ENCODE measurements at regions not wholly inside any gene's neighbourhood (a gene's known extent, or its start where the extent isn't known, plus 50 kb on each side); places are given as distances from the start of the nearest gene placed in this dataset.

DNA sequence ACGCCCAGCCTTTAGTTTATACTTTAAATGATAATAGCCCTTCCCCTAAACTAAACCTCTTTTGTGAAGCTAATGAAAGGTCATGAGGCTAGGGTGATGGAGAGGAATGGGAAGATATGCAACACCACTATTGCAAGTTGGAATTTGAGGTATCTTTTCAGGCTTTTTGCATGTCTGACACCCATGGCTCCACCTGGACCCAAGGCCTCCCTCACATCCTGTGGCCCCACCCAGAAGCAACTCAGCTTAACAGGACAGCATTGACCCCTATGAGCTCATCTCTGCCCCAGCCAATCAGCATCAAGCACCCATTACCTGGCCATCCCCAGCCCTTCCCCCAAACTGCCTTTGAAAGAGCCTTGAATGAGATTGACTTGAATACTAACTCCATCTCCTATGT is 674.2 kb upstream of the NRP1 start:
- Histone ChIP-seq H3K4me1 (no peaks in the 10 kb centered on the region), H3K27ac (no peak overlapping the region), H3K9me3 (no peaks in the 10 kb centered on the region), H3K36me3 (no peaks in the 10 kb centered on the region), H3K4me3 (no peak overlapping the region), H3K27me3 (no peaks in the 10 kb centered on the region)
- 97 to 100% methylated on average over 1 of the region's 1 CpG for WGBS, 2 donors
- ATAC-seq (no peak), DNase-seq (no peak), FAIRE-seq (no peak)
- TF ChIP-seq CTCF (IDR thresholded peaks at IDR 0.05): no peak
- intact Hi-C loops (cut with DNase I): no loop called here

DNA sequence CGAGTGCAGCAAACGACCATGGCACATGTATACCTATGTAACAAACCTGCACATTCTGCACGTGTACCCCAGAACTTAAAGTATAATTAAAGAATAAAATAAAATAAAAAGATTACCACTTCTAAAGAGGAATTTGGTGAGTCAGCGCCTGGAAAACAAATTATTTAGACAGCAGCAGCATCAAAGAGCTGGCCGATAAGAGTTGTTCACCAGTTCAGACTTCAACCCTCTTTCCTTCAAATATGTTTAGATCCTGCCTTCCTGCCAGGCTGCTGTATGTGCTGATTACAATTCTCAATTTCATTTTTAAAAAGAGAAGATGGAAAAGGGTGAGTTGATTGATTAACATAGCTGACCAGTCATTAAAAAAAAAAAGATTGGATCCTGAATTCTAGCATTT is 672.0 kb upstream of the NRP1 start:
- Histone ChIP-seq H3K36me3 (no peaks in the 10 kb centered on the region), H3K27ac (no peak overlapping the region), H3K4me1 (peaks cover 0 to 3% (median 0%) of the 10 kb centered on the region in 3 donors), H3K9me3 (no peaks in the 10 kb centered on the region), H3K27me3 (no peaks in the 10 kb centered on the region), H3K4me3 (no peak overlapping the region)
- FAIRE-seq (no peak), DNase-seq (no peak), ATAC-seq (no peak)
- intact Hi-C loops (cut with DNase I): no loop called here
- WGBS, 2 donors: 69 to 74% methylated on average over 5 of the region's 5 CpGs
- TF ChIP-seq CTCF (IDR thresholded peaks at IDR 0.05): no peak

DNA sequence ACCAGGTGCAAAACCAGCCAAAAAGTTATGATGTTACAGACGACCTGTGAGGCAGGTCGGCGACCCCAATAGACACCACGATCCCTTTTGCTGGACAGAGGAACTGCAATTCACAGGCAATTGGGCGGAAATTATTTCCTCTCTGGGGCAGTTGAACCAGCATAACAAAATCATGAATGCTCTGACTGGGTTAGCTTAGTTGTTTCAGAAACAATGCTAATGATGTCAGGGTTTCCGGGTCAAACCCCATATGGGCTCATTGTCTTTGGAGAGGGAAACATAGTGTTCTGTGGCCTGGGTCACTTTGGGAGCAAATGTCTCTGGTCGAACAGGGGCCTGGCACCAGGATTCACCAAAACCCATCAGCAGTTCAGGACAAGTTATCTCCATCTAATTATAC is 669.1 kb upstream of the NRP1 start:
- intact Hi-C loops (cut with DNase I): no loop called here
- WGBS, 2 donors: 80 to 82% methylated on average over 7 of the region's 7 CpGs
- no peak for TF ChIP-seq CTCF (IDR thresholded peaks at IDR 0.05)
- no peak for ATAC-seq
- no peak overlapping the region for H3K27ac ChIP-seq
- no peak overlapping the region for H3K4me3 ChIP-seq
- no peak for DNase-seq
- no peaks in the 10 kb centered on the region for H3K36me3 ChIP-seq
- no peak for FAIRE-seq
- peaks cover 0 to 4% (median 0%) of the 10 kb centered on the region in 3 donors for H3K4me1 ChIP-seq
- no peaks in the 10 kb centered on the region for H3K9me3 ChIP-seq
- no peaks in the 10 kb centered on the region for H3K27me3 ChIP-seq

DNA sequence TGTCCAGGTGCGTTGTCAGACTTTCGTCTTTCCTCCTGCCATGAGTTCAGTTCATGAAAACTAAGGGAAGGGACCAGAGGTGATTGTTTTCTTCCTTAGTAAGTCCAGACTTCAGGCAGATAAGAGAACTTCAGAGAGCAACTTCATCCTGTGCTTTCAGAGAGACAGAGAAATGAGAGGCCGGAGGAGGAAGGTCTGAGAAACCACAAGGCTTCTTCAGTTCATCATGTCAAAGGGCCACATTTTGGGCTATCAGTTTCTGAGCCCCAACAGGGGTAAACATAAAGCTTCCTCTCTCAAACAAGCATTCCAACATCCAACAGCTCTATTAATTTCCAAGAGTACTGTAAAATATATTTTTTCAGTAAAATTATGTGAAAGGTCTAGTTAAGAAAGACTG is 668.4 kb upstream of the NRP1 start:
- Histone ChIP-seq H3K27ac (no peak overlapping the region), H3K36me3 (no peaks in the 10 kb centered on the region), H3K4me1 (peaks cover 0 to 4% (median 0%) of the 10 kb centered on the region in 3 donors), H3K9me3 (no peaks in the 10 kb centered on the region), H3K27me3 (no peaks in the 10 kb centered on the region), H3K4me3 (no peak overlapping the region)
- ATAC-seq (no peak), DNase-seq (no peak), FAIRE-seq (no peak)
- no peak for TF ChIP-seq CTCF (IDR thresholded peaks at IDR 0.05)
- intact Hi-C loops (cut with DNase I): no loop called here
- 89 to 93% methylated on average over 3 of the region's 3 CpGs for WGBS, 2 donors

GRCh38 chr10:34001831-34002230 is 667.4 kb upstream of the NRP1 start:
- ATAC-seq: no peak
- intact Hi-C loops (cut with DNase I): no loop called here
- H3K36me3 ChIP-seq: no peaks in the 10 kb centered on the region
- H3K4me3 ChIP-seq: no peak overlapping the region
- no peak for TF ChIP-seq CTCF (IDR thresholded peaks at IDR 0.05)
- no peaks in the 10 kb centered on the region for H3K27me3 ChIP-seq
- FAIRE-seq: no peak
- no peaks in the 10 kb centered on the region for H3K9me3 ChIP-seq
- DNase-seq: no peak
- peaks cover 0 to 4% (median 0%) of the 10 kb centered on the region in 3 donors for H3K4me1 ChIP-seq
- WGBS, 2 donors: 27 to 30% methylated on average over 5 of the region's 5 CpGs
- peak overlapping the region in 1 of 4 donors; percentile 50 for H3K27ac ChIP-seq
